ENCODE measurements at regions not wholly inside any gene's neighbourhood (a gene's known extent, or its start where the extent isn't known, plus 50 kb on each side); places are given as distances from the start of the nearest gene placed in this dataset.

- no peak for DNase-seq
- no peak overlapping the region for H2AFZ ChIP-seq (ENCODE audit: low read length)
- no peaks in the 10 kb centered on the region for H3K79me2 ChIP-seq (ENCODE audit: insufficient read depth, low read length)
- no peak overlapping the region for H3K27ac Mint-ChIP-seq
- H3T11ph ChIP-seq (ENCODE audit: low read length) = no peak overlapping the region
- no CpG with 5 or more reads among the region's 4 CpGs for WGBS (ENCODE audit: extremely low coverage, insufficient read length, low lambda C conversion rate)
- H3K4me1 ChIP-seq (ENCODE audit: insufficient read depth, low read length) = no peaks in the 10 kb centered on the region
- H3K14ac ChIP-seq (ENCODE audit: insufficient read depth, low read length) = no peak overlapping the region
- H3K23ac ChIP-seq (ENCODE audit: insufficient read length, low read depth, low read length) = no peak overlapping the region
- no peak overlapping the region for H3K9ac ChIP-seq (ENCODE audit: extremely low read depth, insufficient read length, low read length)
- H3K27me3 ChIP-seq (ENCODE audit: insufficient read depth, low read length) = no peaks in the 10 kb centered on the region
- no peak overlapping the region for H2BK5ac ChIP-seq (ENCODE audit: insufficient read length, low read length)
- H3K27me3 Mint-ChIP-seq (ENCODE audit: low read depth) = no peaks in the 10 kb centered on the region
- H3K4me2 ChIP-seq (ENCODE audit: insufficient read depth, insufficient read length, low read length) = no peak overlapping the region
- no peak overlapping the region for H3K4ac ChIP-seq (ENCODE audit: low read depth, low read length)
- no peak overlapping the region for H2BK15ac ChIP-seq (ENCODE audit: low read depth, low read length)
- H3K18ac ChIP-seq (ENCODE audit: insufficient read length, low read depth, low read length) = no peak overlapping the region
- no peaks in the 10 kb centered on the region for H3K36me3 Mint-ChIP-seq (ENCODE audit: insufficient read depth in 1 of 3, low read depth in 3 of 3)
- H2BK20ac ChIP-seq (ENCODE audit: low read depth, low read length, poor library complexity, severe bottlenecking) = no peak overlapping the region
- H4K91ac ChIP-seq (ENCODE audit: insufficient read length, low read depth, low read length) = no peak overlapping the region
- H3K9me3 Mint-ChIP-seq = no peaks in the 10 kb centered on the region
- H4K5ac ChIP-seq (ENCODE audit: insufficient read length, low read depth, low read length) = no peak overlapping the region
- no peak overlapping the region for H3K27ac ChIP-seq (ENCODE audit: insufficient read length, low read depth, low read length)
- no peaks in the 10 kb centered on the region for H3K23me2 ChIP-seq (ENCODE audit: insufficient read length, low read depth, low read length, poor library complexity, severe bottlenecking)
- no peaks in the 10 kb centered on the region for H4K20me1 ChIP-seq (ENCODE audit: control insufficient read depth, insufficient read depth, insufficient read length)
- no peaks in the 10 kb centered on the region for H3K9me3 ChIP-seq (ENCODE audit: control insufficient read depth, low read depth, low read length)
- no peak overlapping the region for H3K56ac ChIP-seq (ENCODE audit: insufficient read length, low read depth, low read length)
- TF ChIP-seq CTCF (conservative IDR thresholded peaks at IDR 0.05) = no peak
- H2AK5ac ChIP-seq (ENCODE audit: insufficient read length, low read length) = no peak overlapping the region
- H2BK120ac ChIP-seq (ENCODE audit: low read depth, low read length, poor library complexity, severe bottlenecking) = no peak overlapping the region
- no peak overlapping the region for H2BK12ac ChIP-seq (ENCODE audit: insufficient read length, low read depth, low read length)
- no peaks in the 10 kb centered on the region for H3K79me1 ChIP-seq (ENCODE audit: insufficient read depth, low read depth, low read length, poor library complexity, severe bottlenecking)
- H3K4me1 Mint-ChIP-seq = peaks cover 4% of the 10 kb centered on the region in 2 experiments
- no peak overlapping the region for H3K4me3 Mint-ChIP-seq
- H4K8ac ChIP-seq (replicated peaks; ENCODE audit: insufficient read length, low read depth, low read length) = no peak overlapping the region
Measured at GRCh38 chr7:41096917-41097316, 606.0 kb downstream of the INHBA start.

Data from H9 (cell line).